Suprapubic skin (tissue), 4 donors: ENCODE measurements at regions not wholly inside any gene's neighbourhood (a gene's known extent, or its start where the extent isn't known, plus 50 kb on each side); places are given as distances from the start of the nearest gene placed in this dataset.

ENCODE experiments used
- EP300 ChIP-seq: sonication (generic); formaldehyde crosslinking; IDR thresholded peaks from one replicate; pipeline ENCODE4 v1.6.1; 2017; ENCODE audit warnings: antibody characterized with exemption
- POLR2A ChIP-seq, 2 donors: fragments of 450-650 bp; IDR thresholded peaks; one replicate each; pipeline ENCODE4 v1.6.1; 2017; ENCODE audit warnings: antibody characterized with exemption in 2 of 2, mild to moderate bottlenecking in 2 of 2, moderate library complexity in 2 of 2
- POLR2AphosphoS5 ChIP-seq, 3 donors: sonication (generic); formaldehyde crosslinking; IDR thresholded peaks; one replicate each; pipeline ENCODE4 v1.6.1; 2017; ENCODE audit warnings: antibody characterized with exemption in 3 of 3
- TF ChIP-seq, protein P1 (sequence below), 2 donors: fragments of 200-600 bp in 1 of 2; fragments of 450-650 bp in 1 of 2; sonication (generic) in 1 of 2; IDR thresholded peaks; one replicate each; pipeline ENCODE4 v1.5.1; 2016 to 2019; ENCODE audit warnings: antibody characterized with exemption in 2 of 2, mild to moderate bottlenecking in 1 of 2, moderate library complexity in 1 of 2

DNA sequence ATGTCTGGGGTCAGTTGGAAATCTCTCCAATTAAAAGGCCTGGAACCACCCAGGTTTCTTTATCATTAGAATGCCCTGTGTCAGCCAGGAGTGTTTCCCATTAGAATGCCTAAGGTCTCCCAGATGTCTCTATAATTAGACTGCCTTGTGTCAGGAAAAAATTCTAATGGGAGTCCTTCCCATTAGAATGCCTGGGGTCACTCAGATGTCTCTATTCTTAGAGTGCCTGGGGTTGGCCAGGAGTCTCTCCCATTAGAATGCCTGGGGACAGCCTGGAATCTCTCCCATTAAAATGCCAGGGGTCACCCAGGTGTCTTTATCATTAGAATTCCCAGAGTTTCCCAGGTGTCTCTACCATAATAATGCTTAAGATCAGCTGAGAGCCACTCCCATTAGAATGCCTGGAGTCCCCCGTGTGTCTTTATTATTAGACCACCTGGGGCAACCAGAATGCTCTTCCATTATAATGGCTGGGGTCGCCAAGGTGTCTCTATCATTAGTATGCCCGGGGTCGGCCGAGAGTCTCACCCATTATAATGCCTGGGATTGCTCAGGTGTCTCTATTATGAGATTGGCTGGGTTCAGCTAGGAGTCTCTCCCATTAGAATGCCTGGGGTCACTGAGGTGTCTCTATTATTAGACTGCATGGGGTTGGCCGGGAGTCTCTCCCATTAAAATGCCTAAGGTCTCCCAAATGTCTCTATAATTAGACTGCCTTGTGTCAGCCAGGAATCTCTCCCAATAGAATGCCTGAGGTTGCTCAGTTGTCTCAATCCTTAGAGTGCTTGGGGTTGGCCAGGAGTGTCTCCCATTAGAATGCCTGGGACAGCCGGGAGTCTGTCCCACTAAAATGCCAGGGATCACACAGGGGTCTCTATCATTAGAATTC is 2254.6 kb downstream of the TP53TG3F start:
- TF ChIP-seq, protein P1, sequence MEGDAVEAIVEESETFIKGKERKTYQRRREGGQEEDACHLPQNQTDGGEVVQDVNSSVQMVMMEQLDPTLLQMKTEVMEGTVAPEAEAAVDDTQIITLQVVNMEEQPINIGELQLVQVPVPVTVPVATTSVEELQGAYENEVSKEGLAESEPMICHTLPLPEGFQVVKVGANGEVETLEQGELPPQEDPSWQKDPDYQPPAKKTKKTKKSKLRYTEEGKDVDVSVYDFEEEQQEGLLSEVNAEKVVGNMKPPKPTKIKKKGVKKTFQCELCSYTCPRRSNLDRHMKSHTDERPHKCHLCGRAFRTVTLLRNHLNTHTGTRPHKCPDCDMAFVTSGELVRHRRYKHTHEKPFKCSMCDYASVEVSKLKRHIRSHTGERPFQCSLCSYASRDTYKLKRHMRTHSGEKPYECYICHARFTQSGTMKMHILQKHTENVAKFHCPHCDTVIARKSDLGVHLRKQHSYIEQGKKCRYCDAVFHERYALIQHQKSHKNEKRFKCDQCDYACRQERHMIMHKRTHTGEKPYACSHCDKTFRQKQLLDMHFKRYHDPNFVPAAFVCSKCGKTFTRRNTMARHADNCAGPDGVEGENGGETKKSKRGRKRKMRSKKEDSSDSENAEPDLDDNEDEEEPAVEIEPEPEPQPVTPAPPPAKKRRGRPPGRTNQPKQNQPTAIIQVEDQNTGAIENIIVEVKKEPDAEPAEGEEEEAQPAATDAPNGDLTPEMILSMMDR (IDR thresholded peaks at IDR 0.05): no peak
- TF ChIP-seq POLR2AphosphoS5 (IDR thresholded peaks at IDR 0.05) (no peak), POLR2A (IDR thresholded peaks at IDR 0.05) (no peak), EP300 (no peak)
